Small intestine (tissue), 7 donors: ENCODE measurements at regions not wholly inside any gene's neighbourhood (a gene's known extent, or its start where the extent isn't known, plus 50 kb on each side); places are given as distances from the start of the nearest gene placed in this dataset.

Experiments used
- DNase-seq, 2 donors: peaks; one replicate each; pipeline versions ENCODE4 v3.0.0 to v3.0.0-alpha.2; 2013
- FAIRE-seq: peaks from 2 replicates; lab custom pipeline; 2012; peaks lifted over from hg19 to GRCh38; lab: Jason Lieb, UNC
- H3K27ac ChIP-seq, 3 donors: one replicate each; pipeline ENCODE4 v1.5.1; 2013; ENCODE audit warnings: low read length in 2 of 3, mild to moderate bottlenecking in 2 of 3, control low read depth in 1 of 3, inconsistent platforms in 1 of 3, low read depth in 1 of 3, moderate library complexity in 1 of 3
- H3K27me3 ChIP-seq, 3 donors: one replicate each; pipeline ENCODE4 v1.6.1; 2013; ENCODE audit warnings: low read length in 3 of 3, inconsistent platforms in 1 of 3; ENCODE audit not compliant: control insufficient read depth in 3 of 3, insufficient read depth in 3 of 3
- H3K36me3 ChIP-seq, 3 donors: one replicate each; pipeline ENCODE4 v1.6.1; 2013; ENCODE audit warnings: low read length in 3 of 3, inconsistent platforms in 1 of 3, low read depth in 1 of 3, mild to moderate bottlenecking in 1 of 3, moderate library complexity in 1 of 3; ENCODE audit not compliant: control insufficient read depth in 3 of 3, insufficient read depth in 2 of 3
- H3K4me1 ChIP-seq, 3 donors: one replicate each; pipeline ENCODE4 v1.6.1; 2013; ENCODE audit warnings: low read length in 2 of 3, inconsistent platforms in 1 of 3, low read depth in 1 of 3, mild to moderate bottlenecking in 1 of 3, moderate library complexity in 1 of 3; ENCODE audit not compliant: control insufficient read depth in 3 of 3, insufficient read depth in 2 of 3
- H3K4me3 ChIP-seq, 3 donors: one replicate each; pipeline ENCODE4 v1.5.1; 2013; ENCODE audit warnings: low read length in 3 of 3, control low read depth in 1 of 3, inconsistent platforms in 1 of 3, low read depth in 1 of 3, mild to moderate bottlenecking in 1 of 3, moderate library complexity in 1 of 3
- H3K9me3 ChIP-seq, 2 donors: one replicate each; pipeline ENCODE4 v1.6.1; 2013; ENCODE audit warnings: low read depth in 1 of 2, low read length in 1 of 2; ENCODE audit not compliant: control insufficient read depth in 2 of 2, insufficient read depth in 1 of 2
- WGBS, 3 donors: extraction: QIAGEN DNeasy Blood & Tissue Kit; methylation state at CpG; one replicate each; pipeline ENCODE4 v1.1.7; 2013; 5-methylcytosine and 5-hydroxymethylcytosine counted together
- donor health status: healthy with polysubstance abuse.
- donor health status: control.
- donor health status: control.
- donor health status: Bipolar disorder and iron deficiency.
- donor health status: healthy.

DNA sequence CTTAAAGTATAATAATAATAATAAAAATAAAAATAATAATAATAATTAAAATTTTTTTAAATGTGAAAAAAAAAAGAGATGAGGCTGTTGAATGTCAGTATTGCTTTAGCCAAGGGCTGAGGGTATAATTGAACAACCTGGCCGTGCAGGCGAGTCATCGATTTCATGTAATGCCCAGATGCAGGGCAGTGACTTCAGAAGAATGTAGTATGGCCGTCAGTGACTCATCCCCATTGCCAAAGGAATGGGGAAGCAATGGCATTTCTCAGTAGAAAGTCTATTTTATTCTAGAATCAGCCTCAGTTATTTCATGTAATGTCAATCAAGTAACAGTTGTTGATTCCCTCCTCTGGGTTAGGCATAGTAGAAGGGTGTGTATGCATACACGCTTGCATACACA, 516.4 kb downstream of the GLRX3 start:
- H3K9me3 ChIP-seq = no peaks in the 10 kb centered on the region

DNA sequence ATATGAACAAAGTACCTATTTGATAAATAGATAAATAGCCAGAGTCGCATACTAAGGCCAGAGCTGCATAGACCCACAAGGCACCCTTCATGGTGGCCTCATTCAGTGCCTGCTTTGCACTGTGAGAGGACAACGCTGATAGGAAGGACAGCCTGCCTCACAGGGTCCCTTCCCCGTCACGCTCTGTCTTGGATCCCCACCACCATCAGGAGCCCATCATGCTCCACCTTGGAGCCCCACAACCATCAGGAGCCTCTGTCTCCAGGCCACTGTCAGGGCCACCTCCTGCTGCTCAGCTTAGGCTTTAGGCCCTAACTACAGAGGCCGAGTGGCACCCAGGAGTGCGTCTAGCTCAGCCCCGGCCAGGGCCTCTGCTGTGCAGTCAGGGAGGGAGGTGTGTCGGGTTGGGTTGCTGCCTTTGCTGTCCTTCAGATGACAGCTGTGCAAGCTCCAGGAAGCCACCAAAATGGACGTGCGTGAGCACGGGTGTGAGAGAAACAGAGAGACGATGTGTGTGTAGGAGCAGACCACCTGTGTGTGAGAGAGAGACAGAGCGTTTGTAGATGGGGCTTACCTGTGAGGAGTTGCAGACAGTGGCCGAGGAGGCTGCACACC, 516.9 kb downstream of the GLRX3 start:
- DNase-seq = no peak
- Histone ChIP-seq H3K27me3 (no peaks in the 10 kb centered on the region), H3K27ac (no peak overlapping the region), H3K36me3 (no peaks in the 10 kb centered on the region), H3K4me3 (no peak overlapping the region), H3K9me3 (no peaks in the 10 kb centered on the region), H3K4me1 (no peaks in the 10 kb centered on the region)
- 81 to 90% (median 85%) methylated on average over 14 of the region's 14 CpGs for WGBS, 3 donors
- FAIRE-seq = no peak

More for the DNA sequence above, 516.4 kb downstream of the GLRX3 start:
- H3K27ac ChIP-seq = no peak overlapping the region
- H3K4me3 ChIP-seq = no peak overlapping the region
- FAIRE-seq (no peak), DNase-seq (no peak)
- no peaks in the 10 kb centered on the region for H3K27me3 ChIP-seq
- WGBS, 3 donors = 89 to 94% (median 90%) methylated on average over 5 of the region's 5 CpGs
- H3K4me1 ChIP-seq = no peaks in the 10 kb centered on the region
- no peaks in the 10 kb centered on the region for H3K36me3 ChIP-seq

DNA sequence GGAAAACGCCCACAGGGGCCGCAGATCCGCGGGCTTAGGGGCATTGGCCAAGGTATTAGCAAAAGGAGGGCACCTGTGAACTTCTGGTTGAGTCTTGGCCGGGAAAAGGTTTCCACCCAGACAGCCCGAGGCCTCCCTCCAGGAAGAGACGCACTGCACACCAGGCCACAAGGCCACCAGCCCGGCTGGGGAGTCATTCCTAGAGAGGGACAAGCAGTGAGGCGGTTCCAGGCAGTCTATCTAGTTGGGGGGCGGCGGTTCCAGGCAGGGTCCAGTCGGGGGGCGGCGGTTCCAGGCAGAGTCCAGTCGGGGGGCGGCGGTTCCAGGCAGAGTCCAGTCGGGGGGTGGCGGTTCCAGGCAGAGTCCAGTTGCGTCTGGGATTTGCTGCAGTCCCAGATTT, 518.5 kb downstream of the GLRX3 start:
- no peaks in the 10 kb centered on the region for H3K4me1 ChIP-seq
- no peaks in the 10 kb centered on the region for H3K9me3 ChIP-seq
- FAIRE-seq (no peak), DNase-seq (no peak)
- H3K27ac ChIP-seq = no peak overlapping the region
- 84 to 94% (median 93%) methylated on average over 20 of the region's 20 CpGs for WGBS, 3 donors
- H3K36me3 ChIP-seq = no peaks in the 10 kb centered on the region
- H3K4me3 ChIP-seq = no peak overlapping the region
- no peaks in the 10 kb centered on the region for H3K27me3 ChIP-seq

- FAIRE-seq (no peak), DNase-seq (no peak)
- H3K9me3 ChIP-seq = no peaks in the 10 kb centered on the region
- no peaks in the 10 kb centered on the region for H3K36me3 ChIP-seq
- no peak overlapping the region for H3K27ac ChIP-seq
- H3K27me3 ChIP-seq = no peaks in the 10 kb centered on the region
- WGBS, 3 donors = 72 to 78% (median 72%) methylated on average over 22 to 25 of the region's 31 CpGs
- H3K4me3 ChIP-seq = no peak overlapping the region
- H3K4me1 ChIP-seq = no peaks in the 10 kb centered on the region
Measured at GRCh38 chr10:130655313-130656186, 519.4 kb downstream of the GLRX3 start.

DNA sequence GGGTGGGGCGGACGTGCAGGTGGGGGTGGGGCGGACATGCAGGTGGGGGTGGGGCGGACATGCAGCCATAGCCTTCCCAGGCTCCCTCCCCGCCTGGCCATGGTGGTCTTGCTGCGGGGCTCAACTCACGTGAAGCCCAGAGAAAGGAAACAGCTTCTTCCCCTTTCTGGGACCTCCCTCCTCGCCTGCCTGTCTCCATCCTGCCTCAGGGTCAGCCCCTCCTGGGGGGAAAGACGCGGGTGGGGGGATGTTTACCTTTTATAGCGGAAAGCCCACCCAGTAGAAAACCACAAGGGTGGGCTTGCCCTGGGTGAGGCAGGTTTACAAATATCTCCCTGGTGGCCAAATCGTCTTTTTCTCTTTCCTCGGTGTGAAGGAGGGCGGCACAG, 520.0 kb downstream of the GLRX3 start:
- no peaks in the 10 kb centered on the region for H3K36me3 ChIP-seq
- FAIRE-seq = no peak
- 50 to 69% (median 66%) methylated on average over 9 to 12 of the region's 14 CpGs for WGBS, 3 donors
- no peaks in the 10 kb centered on the region for H3K4me1 ChIP-seq
- no peak overlapping the region for H3K4me3 ChIP-seq
- H3K27ac ChIP-seq = no peak overlapping the region
- no peaks in the 10 kb centered on the region for H3K27me3 ChIP-seq
- no peaks in the 10 kb centered on the region for H3K9me3 ChIP-seq
- no peak for DNase-seq

GRCh38 chr10:130656582-130657133, 520.5 kb downstream of the GLRX3 start:
- 78 to 84% (median 78%) methylated on average over 15 of the region's 15 CpGs for WGBS, 3 donors
- DNase-seq (no peak), FAIRE-seq (no peak)
- Histone ChIP-seq H3K4me1 (no peaks in the 10 kb centered on the region), H3K27ac (no peak overlapping the region), H3K9me3 (no peaks in the 10 kb centered on the region), H3K36me3 (no peaks in the 10 kb centered on the region), H3K4me3 (no peak overlapping the region), H3K27me3 (no peaks in the 10 kb centered on the region)

- FAIRE-seq = no peak
- H3K27ac ChIP-seq = no peak overlapping the region
- H3K9me3 ChIP-seq = no peaks in the 10 kb centered on the region
- H3K36me3 ChIP-seq = no peaks in the 10 kb centered on the region
- no peak for DNase-seq
- H3K4me1 ChIP-seq = no peaks in the 10 kb centered on the region
- WGBS, 3 donors = 83 to 85% (median 84%) methylated on average over 9 of the region's 9 CpGs
- H3K4me3 ChIP-seq = no peak overlapping the region
- no peaks in the 10 kb centered on the region for H3K27me3 ChIP-seq
Measured at GRCh38 chr10:130658687-130659290, 522.6 kb downstream of the GLRX3 start.

DNA sequence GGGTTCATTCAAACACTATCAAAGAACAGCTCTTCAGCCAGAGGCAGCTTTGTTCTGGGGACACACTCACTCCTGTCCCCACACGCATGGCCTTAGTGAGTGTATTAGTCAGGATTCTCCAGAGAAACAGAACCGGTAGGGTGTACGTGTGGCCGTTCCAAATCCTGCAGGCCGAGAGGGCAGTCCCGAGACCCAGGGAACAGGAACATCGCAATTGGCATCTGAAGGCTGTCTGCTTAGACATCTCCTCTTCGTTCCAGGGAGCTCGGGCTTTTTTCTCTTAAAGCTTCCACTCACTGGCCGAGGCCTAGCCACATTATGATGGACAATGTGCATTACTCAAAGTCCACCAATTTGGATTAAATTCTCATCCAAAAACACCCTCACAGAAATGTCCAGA, 523.3 kb downstream of the GLRX3 start:
- no peaks in the 10 kb centered on the region for H3K9me3 ChIP-seq
- DNase-seq (no peak), FAIRE-seq (no peak)
- H3K4me3 ChIP-seq = no peak overlapping the region
- 90% methylated on average over 10 of the region's 10 CpGs for WGBS, 3 donors
- no peak overlapping the region for H3K27ac ChIP-seq
- H3K27me3 ChIP-seq = no peaks in the 10 kb centered on the region
- H3K4me1 ChIP-seq = no peaks in the 10 kb centered on the region
- no peaks in the 10 kb centered on the region for H3K36me3 ChIP-seq
